NCI-H146 treated with DMSO at 0.1 percent for 48 hours (cell line): ENCODE measurements at regions not wholly inside any gene's neighbourhood (a gene's known extent, or its start where the extent isn't known, plus 50 kb on each side); places are given as distances from the start of the nearest gene placed in this dataset.

Experiments
- DNase-seq: peaks from one replicate; lab custom pipeline; 2025; ENCODE audit not compliant: unreplicated experiment; lab: John Stamatoyannopoulos, UW

GRCh38 chr3:155029941-155030340, 50.2 kb upstream of the MME start:
- no peak for DNase-seq

GRCh38 chr3:155026999-155027591, 53.0 kb upstream of the MME start:
- no peak for DNase-seq

DNA sequence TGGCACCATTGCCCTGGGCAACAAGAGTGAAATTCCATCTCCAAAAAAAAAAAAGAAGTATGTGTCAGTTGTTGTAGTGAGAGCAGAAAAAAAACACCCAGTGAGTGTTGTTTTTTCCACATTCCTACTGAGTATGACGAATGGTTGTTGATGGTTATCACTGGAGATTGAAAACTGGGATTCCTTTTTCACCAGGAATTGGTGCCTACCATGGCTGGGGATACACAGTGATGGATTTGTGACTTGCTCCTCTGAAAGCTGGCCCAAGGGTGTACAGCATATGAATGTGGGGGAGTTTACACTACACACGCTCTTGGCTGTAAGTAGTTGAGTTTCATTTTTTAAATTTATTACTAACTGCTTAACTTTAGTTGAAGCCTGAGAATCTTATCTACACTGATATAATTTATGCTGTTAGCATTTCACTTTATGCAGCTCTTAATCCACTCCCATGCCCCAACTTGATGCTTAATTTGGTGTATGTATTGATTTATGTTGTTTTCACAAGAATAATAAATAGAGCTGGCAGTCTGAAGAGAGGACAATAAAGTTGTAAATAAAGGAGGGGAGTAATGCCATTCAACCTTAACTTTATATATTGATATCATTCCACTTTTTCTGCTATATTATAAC, 56.0 kb upstream of the MME start:
- no peak for DNase-seq

- DNase-seq, result no peak
Measured at GRCh38 chr3:155022896-155023295, 57.2 kb upstream of the MME start.

- DNase-seq, result no peak
Measured at GRCh38 chr3:155019575-155019974, 60.5 kb upstream of the MME start.

DNA sequence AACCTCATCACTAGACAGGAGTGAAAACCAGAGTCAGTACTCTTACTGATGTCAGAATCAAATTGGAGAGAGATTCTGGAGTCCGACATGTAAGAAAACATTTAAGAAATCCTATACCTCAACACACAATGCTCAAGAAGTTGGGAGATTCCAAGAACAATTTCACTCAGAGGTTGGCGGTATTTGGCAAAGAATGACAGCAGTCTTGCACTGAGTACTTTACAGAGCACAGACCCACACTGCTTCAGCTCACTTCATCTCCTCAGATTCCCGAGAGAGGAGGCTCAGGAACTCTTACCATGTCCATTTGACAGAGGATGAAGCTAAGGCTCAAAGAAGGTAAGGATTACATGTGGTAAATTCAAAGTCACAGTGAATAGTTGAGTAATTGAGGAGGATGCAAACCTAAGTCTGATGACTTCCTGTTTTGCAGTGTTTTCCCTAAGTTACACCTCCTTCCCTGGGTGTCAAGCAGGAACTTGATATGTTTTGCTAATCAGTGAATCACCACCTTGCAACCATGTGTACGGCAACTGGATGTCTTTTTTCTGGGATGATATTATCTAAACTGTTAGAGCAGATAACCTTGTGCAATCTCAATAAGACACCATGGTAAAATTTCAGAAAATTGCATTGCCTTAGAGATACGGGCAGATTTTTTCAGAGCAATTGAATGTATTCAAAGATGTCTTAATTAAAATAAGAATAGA, 61.3 kb upstream of the MME start:
- DNase-seq, result no peak

GRCh38 chr3:155015776-155016436, 64.2 kb upstream of the MME start:
- no peak for DNase-seq

- no peak for DNase-seq
Measured at GRCh38 chr3:155014953-155015352, 65.2 kb upstream of the MME start.

DNA sequence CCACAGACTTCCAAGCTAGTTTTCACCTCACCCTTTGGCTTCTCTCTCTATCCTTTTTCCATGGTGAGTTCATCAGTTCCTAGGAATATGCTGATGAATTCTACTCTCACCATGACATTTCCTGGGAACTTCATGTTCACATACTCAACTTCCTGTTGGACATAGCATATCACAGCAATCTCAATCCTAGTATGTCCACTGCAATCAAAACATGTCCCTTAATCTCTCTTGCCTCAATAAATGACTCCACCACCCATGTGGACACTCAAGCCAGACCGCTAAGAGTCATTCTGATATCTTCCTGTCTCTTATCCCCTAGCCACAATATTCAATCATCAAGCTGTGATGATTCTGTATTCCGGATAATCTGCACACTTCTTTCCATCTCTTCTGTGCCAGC, 66.7 kb upstream of the MME start:
- DNase-seq, result no peak

- no peak for DNase-seq
Measured at GRCh38 chr3:155012584-155012983, 67.5 kb upstream of the MME start.

DNA sequence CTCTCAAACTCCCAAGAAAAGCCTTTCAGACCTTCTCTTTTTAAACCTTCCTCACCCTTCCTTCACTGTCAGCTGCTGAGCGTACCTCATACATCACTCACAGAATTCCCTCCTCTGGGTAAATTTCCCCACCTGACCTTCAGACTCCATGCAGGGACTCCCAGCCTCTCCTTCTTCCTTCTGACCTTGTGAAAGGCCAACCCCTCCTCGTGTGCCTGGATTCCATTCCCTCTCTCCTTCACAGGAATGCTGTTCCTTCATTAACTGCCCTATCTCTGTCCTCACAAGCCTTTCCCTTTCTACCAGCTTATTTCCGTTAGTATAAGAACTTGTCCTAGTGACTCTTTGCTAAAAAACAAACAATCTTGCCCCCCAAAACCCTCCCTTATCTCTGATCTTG, 69.7 kb upstream of the MME start:
- no peak for DNase-seq

GRCh38 chr3:155009217-155009616, 70.9 kb upstream of the MME start:
- no peak for DNase-seq

GRCh38 chr3:155007729-155008128, 72.4 kb upstream of the MME start:
- no peak for DNase-seq

GRCh38 chr3:155001289-155002010, 78.7 kb upstream of the MME start:
- no peak for DNase-seq

GRCh38 chr3:154992655-154993054, 87.5 kb upstream of the MME start:
- DNase-seq, result no peak

DNA sequence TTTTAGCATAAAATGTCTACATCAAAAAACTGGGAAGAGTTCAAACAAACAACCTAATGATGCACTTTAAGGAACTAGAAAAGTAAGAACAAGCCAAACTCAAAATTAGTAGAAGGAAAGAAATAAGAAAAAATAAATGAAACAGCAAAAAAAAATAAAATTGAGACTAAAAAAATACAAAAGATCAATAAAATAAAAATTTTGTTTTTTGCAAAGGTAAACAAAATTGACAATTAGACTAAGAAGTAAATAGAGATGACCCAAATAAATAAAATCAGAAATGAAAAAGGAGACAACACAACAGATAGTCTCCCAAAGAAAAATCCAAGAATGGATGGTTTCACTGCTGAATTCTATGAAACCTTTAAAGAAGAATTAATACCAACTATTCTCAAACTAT, 89.6 kb upstream of the MME start:
- DNase-seq, result no peak

GRCh38 chr3:154987846-154988245, 92.3 kb upstream of the MME start:
- no peak for DNase-seq

GRCh38 chr3:154981664-154982063, 98.5 kb upstream of the MME start:
- no peak for DNase-seq

GRCh38 chr3:154981201-154981600, 98.9 kb upstream of the MME start:
- no peak for DNase-seq

DNA sequence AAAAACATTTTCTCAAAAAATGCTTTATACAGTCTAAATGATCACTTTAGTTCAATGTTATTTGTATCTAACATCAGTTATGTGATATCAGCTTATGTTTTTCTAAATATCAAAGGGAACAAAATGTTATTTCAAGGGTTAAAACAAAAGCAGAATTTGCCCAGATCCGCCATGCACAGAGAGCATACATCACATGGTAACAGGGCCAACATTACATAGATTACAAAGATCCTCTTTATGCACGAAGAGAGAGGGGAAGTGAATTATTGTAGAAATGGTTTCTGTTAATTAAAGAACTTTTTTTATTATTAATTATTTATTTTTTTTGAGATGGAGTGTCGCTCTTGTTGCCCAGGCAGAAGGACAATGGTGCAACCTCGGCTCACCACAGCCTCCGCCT, 100.8 kb upstream of the MME start:
- no peak for DNase-seq

- DNase-seq, result no peak
Measured at GRCh38 chr3:154977666-154978065, 102.5 kb upstream of the MME start.
